ENCODE measurements at regions not wholly inside any gene's neighbourhood (a gene's known extent, or its start where the extent isn't known, plus 50 kb on each side); places are given as distances from the start of the nearest gene placed in this dataset.

DNA sequence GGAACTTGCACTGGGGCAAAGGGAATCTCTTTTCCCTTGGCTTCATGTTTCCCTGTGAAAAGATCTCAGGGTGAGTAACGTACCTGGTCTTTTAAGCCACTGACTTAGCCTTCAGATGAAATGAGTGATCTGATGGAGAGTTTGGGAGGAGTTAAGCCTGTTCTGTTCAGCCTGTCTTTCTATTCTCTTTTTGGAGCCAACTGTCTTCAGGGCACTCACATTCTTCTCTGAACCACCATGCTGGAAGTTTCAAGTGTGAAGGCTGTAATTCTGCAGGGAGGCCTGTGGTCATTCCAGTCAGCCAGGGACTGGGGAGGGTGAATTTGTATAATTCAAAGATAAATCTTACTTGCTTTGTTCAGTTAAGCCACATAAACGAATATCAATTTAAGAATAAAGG lies 722.2 kb upstream of the SEMA6A start:
- Histone ChIP-seq H3K4me1 (ENCODE audit: control insufficient read depth, low read length) (no peaks in the 10 kb centered on the region), H3K36me3 (ENCODE audit: control insufficient read depth, low read length) (no peaks in the 10 kb centered on the region), H4K20me1 (ENCODE audit: control insufficient read depth, insufficient read depth, low read depth, low read length) (no peaks in the 10 kb centered on the region), H3F3A (ENCODE audit: control insufficient read depth, insufficient read depth) (no peaks in the 10 kb centered on the region), H3K4me3 (ENCODE audit: low read length) (no peak overlapping the region), H3K9me2 (replicated peaks; ENCODE audit: control insufficient read depth, low read length) (no peaks in the 10 kb centered on the region), H3K27me3 (ENCODE audit: control insufficient read depth, low read length) (no peaks in the 10 kb centered on the region), H3K79me2 (ENCODE audit: control insufficient read depth, low read length) (no peaks in the 10 kb centered on the region), H3K9me3 (ENCODE audit: control insufficient read depth, insufficient read depth, low read length) (0 out of 2 replicates have a peak, but pooled peaks cover 3% of the 10 kb centered on the region), H3K27ac (ENCODE audit: low read depth, low read length) (no peak overlapping the region), H3K4me2 (ENCODE audit: low read length) (no peak overlapping the region)
- TF ChIP-seq, protein P1, sequence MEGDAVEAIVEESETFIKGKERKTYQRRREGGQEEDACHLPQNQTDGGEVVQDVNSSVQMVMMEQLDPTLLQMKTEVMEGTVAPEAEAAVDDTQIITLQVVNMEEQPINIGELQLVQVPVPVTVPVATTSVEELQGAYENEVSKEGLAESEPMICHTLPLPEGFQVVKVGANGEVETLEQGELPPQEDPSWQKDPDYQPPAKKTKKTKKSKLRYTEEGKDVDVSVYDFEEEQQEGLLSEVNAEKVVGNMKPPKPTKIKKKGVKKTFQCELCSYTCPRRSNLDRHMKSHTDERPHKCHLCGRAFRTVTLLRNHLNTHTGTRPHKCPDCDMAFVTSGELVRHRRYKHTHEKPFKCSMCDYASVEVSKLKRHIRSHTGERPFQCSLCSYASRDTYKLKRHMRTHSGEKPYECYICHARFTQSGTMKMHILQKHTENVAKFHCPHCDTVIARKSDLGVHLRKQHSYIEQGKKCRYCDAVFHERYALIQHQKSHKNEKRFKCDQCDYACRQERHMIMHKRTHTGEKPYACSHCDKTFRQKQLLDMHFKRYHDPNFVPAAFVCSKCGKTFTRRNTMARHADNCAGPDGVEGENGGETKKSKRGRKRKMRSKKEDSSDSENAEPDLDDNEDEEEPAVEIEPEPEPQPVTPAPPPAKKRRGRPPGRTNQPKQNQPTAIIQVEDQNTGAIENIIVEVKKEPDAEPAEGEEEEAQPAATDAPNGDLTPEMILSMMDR (IDR thresholded peaks at IDR 0.05; ENCODE audit: low read depth, low read length, poor library complexity, severe bottlenecking) = no peak
- TF ChIP-seq EZH2phosphoT487 (IDR thresholded peaks at IDR 0.05; ENCODE audit: borderline replicate concordance, low read length) = no peak

DNA sequence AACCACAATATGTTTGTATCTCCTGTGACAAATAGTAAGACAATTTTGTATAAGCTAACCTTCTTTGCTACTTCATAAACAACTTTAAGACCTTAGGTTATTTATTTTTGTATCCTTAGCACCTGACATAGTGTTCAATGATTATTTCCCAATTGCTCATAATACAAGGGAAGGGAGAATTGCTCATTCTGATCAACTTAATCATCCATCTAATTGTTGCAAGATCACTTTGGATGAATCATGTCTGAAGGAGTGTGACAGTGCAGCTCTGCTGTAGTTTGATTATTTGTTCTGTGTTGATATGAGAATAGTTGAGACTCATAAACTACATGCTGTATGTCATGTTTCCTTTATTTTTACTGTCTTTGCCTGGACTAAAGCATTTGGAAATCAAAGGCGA lies 721.3 kb upstream of the SEMA6A start:
- no peaks in the 10 kb centered on the region for H3K27me3 ChIP-seq (ENCODE audit: control insufficient read depth, low read length)
- H3K27ac ChIP-seq (ENCODE audit: low read depth, low read length) = no peak overlapping the region
- no peaks in the 10 kb centered on the region for H3F3A ChIP-seq (ENCODE audit: control insufficient read depth, insufficient read depth)
- no peak overlapping the region for H3K4me2 ChIP-seq (ENCODE audit: low read length)
- no peaks in the 10 kb centered on the region for H3K36me3 ChIP-seq (ENCODE audit: control insufficient read depth, low read length)
- H4K20me1 ChIP-seq (ENCODE audit: control insufficient read depth, insufficient read depth, low read depth, low read length) = no peaks in the 10 kb centered on the region
- H3K4me1 ChIP-seq (ENCODE audit: control insufficient read depth, low read length) = no peaks in the 10 kb centered on the region
- 0 out of 2 replicates have a peak, but pooled peaks cover 3% of the 10 kb centered on the region for H3K9me3 ChIP-seq (ENCODE audit: control insufficient read depth, insufficient read depth, low read length)
- H3K9me2 ChIP-seq (replicated peaks; ENCODE audit: control insufficient read depth, low read length) = no peaks in the 10 kb centered on the region
- H3K79me2 ChIP-seq (ENCODE audit: control insufficient read depth, low read length) = no peaks in the 10 kb centered on the region
- no peak overlapping the region for H3K4me3 ChIP-seq (ENCODE audit: low read length)
- TF ChIP-seq EZH2phosphoT487 (IDR thresholded peaks at IDR 0.05; ENCODE audit: borderline replicate concordance, low read length) = no peak
- TF ChIP-seq, protein P1 (IDR thresholded peaks at IDR 0.05; ENCODE audit: low read depth, low read length, poor library complexity, severe bottlenecking) = no peak

DNA sequence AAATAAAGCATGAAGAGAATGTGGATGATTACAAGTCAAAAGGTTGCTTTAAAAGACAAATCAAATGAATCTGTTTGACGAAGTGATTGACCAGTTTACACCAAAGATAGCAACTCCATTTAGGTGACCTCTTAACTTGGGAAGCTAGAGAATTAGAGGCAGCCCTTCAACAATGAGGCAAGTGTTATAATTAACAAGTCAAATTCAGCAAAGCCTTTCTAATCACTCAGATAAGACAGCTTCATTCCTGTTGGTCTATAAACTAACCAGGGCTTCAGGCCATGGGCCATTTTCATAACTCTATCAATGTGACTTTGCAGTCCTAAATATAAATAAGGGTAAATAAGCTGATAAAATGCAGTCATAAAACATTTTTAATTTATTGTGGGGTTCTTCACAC lies 712.2 kb upstream of the SEMA6A start:
- Histone ChIP-seq H3K9me3 (ENCODE audit: control insufficient read depth, insufficient read depth, low read length) (no peaks in the 10 kb centered on the region), H3K36me3 (ENCODE audit: control insufficient read depth, low read length) (no peaks in the 10 kb centered on the region), H3K79me2 (ENCODE audit: control insufficient read depth, low read length) (no peaks in the 10 kb centered on the region), H3K9me2 (replicated peaks; ENCODE audit: control insufficient read depth, low read length) (no peaks in the 10 kb centered on the region), H3K27me3 (ENCODE audit: control insufficient read depth, low read length) (no peaks in the 10 kb centered on the region), H3F3A (ENCODE audit: control insufficient read depth, insufficient read depth) (no peaks in the 10 kb centered on the region), H3K27ac (ENCODE audit: low read depth, low read length) (no peak overlapping the region), H3K4me2 (ENCODE audit: low read length) (no peak overlapping the region), H3K4me3 (ENCODE audit: low read length) (no peak overlapping the region), H3K4me1 (ENCODE audit: control insufficient read depth, low read length) (no peaks in the 10 kb centered on the region), H4K20me1 (ENCODE audit: control insufficient read depth, insufficient read depth, low read depth, low read length) (no peaks in the 10 kb centered on the region)
- TF ChIP-seq, protein P1 (IDR thresholded peaks at IDR 0.05; ENCODE audit: low read depth, low read length, poor library complexity, severe bottlenecking) = no peak
- no peak for TF ChIP-seq EZH2phosphoT487 (IDR thresholded peaks at IDR 0.05; ENCODE audit: borderline replicate concordance, low read length)

DNA sequence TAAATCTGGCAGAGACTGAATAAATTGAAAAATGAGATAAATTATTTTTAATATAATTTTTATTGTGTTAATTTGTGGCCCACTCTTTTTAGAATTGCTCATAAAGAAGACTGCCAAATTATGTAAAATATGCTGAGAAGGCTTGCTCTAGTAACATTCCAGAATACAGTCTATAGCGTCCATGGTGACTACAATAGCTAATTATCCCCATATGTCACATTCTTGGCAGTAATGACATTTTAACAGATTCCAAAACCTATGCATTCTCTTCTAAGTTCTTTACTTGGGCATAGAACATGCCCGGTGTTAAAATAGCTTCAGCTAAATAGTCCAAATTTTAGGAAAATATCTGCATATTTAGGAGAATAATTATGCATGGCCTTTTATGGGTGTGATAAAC lies 697.0 kb upstream of the SEMA6A start:
- H3F3A ChIP-seq (ENCODE audit: control insufficient read depth, insufficient read depth) = no peaks in the 10 kb centered on the region
- no peak overlapping the region for H3K4me3 ChIP-seq (ENCODE audit: low read length)
- H3K9me2 ChIP-seq (replicated peaks; ENCODE audit: control insufficient read depth, low read length) = no peaks in the 10 kb centered on the region
- H3K27ac ChIP-seq (ENCODE audit: low read depth, low read length) = no peak overlapping the region
- H3K36me3 ChIP-seq (ENCODE audit: control insufficient read depth, low read length) = no peaks in the 10 kb centered on the region
- H4K20me1 ChIP-seq (ENCODE audit: control insufficient read depth, insufficient read depth, low read depth, low read length) = no peaks in the 10 kb centered on the region
- no peaks in the 10 kb centered on the region for H3K4me1 ChIP-seq (ENCODE audit: control insufficient read depth, low read length)
- H3K79me2 ChIP-seq (ENCODE audit: control insufficient read depth, low read length) = no peaks in the 10 kb centered on the region
- H3K9me3 ChIP-seq (ENCODE audit: control insufficient read depth, insufficient read depth, low read length) = no peaks in the 10 kb centered on the region
- no peaks in the 10 kb centered on the region for H3K27me3 ChIP-seq (ENCODE audit: control insufficient read depth, low read length)
- no peak overlapping the region for H3K4me2 ChIP-seq (ENCODE audit: low read length)
- TF ChIP-seq, protein P1 (IDR thresholded peaks at IDR 0.05; ENCODE audit: low read depth, low read length, poor library complexity, severe bottlenecking) = no peak
- TF ChIP-seq EZH2phosphoT487 (IDR thresholded peaks at IDR 0.05; ENCODE audit: borderline replicate concordance, low read length) = no peak
